H1 (cell line): ENCODE measurements at regions not wholly inside any gene's neighbourhood (a gene's known extent, or its start where the extent isn't known, plus 50 kb on each side); places are given as distances from the start of the nearest gene placed in this dataset.
A peak's percentile ranks its signal among the peaks of the same experiment; 100 is the strongest.

Source experiments
- CTCF ChIA-PET: fragments of 300-600 bp; sonication (Branson Sonifier 250); formaldehyde crosslinking; loops from one replicate; lab custom pipeline; 2021; ENCODE audit not compliant: partially characterized antibody; lab: Charles Lee
- POLR2A ChIA-PET: fragments of 300-600 bp; sonication (Branson Sonifier 250); formaldehyde crosslinking; loops from one replicate; lab custom pipeline; 2021; ENCODE audit warnings: inconsistent platforms; ENCODE audit not compliant: partially characterized antibody; lab: Charles Lee
- DNase-seq, 2 experiments: peaks; one replicate each; pipeline versions ENCODE4 v3.0.0 to v3.0.0-alpha.2; 2010 to 2022; ENCODE audit warnings: low spot score in 2 of 2, low read depth in 1 of 2, mixed read lengths in 1 of 2
- FAIRE-seq: peaks from 2 replicates; lab custom pipeline; 2011; peaks lifted over from hg19 to GRCh38; lab: Jason Lieb, UNC
- H2AFZ ChIP-seq: 2 replicates; pipeline ENCODE4 v1.8.1; 2012; ENCODE audit warnings: low read length, inconsistent platforms
- H2AK5ac ChIP-seq: 2 replicates; pipeline ENCODE4 v1.6.1; 2013; ENCODE audit warnings: low read depth, low read length
- H2BK120ac ChIP-seq: replicated peaks from 2 replicates; pipeline ENCODE3; 2013; ENCODE audit warnings: low read depth, low read length, inconsistent platforms
- H2BK12ac ChIP-seq: 2 replicates; pipeline ENCODE4 v1.6.1; 2013; ENCODE audit warnings: low read depth, low read length
- H2BK15ac ChIP-seq: 2 replicates; pipeline ENCODE4 v1.6.1; 2013; ENCODE audit warnings: low read length
- H2BK20ac ChIP-seq: 2 replicates; pipeline ENCODE4 v1.6.1; 2013; ENCODE audit warnings: low read length
- H2BK5ac ChIP-seq: 2 replicates; pipeline ENCODE4 v1.6.1; 2013; ENCODE audit warnings: low read depth, low read length
- H3K14ac ChIP-seq: 2 replicates; pipeline ENCODE4 v1.6.1; 2013; ENCODE audit warnings: inconsistent platforms; ENCODE audit not compliant: insufficient read length
- H3K18ac ChIP-seq: 2 replicates; pipeline ENCODE4 v1.6.1; 2013; ENCODE audit warnings: low read length; ENCODE audit errors: extremely low read depth
- H3K23ac ChIP-seq: 2 replicates; pipeline ENCODE4 v1.6.1; 2013; ENCODE audit warnings: inconsistent platforms; ENCODE audit not compliant: insufficient read length
- H3K23me2 ChIP-seq: 2 replicates; pipeline ENCODE4 v1.6.1; 2013; ENCODE audit warnings: low read depth, low read length
- H3K27ac ChIP-seq: 2 replicates; pipeline ENCODE4 v1.6.1; 2011; ENCODE audit warnings: low read depth, low read length, inconsistent platforms
- H3K27me3 ChIP-seq, 4 experiments: replicated peaks in 1 of 4; 1 replicate in 1 of 4; 2 replicates in 3 of 4; pipeline versions ENCODE4 v1.6.1 to v1.8.1; 2011 to 2013; ENCODE audit warnings: low read length in 3 of 4, mild to moderate bottlenecking in 3 of 4, inconsistent platforms in 2 of 4, mixed read lengths in 2 of 4, moderate library complexity in 1 of 4; ENCODE audit not compliant: control insufficient read depth in 3 of 4, insufficient read depth in 3 of 4; ENCODE audit errors: extremely low read depth in 1 of 4
- H3K36me3 ChIP-seq, 4 experiments: 2 replicates each; pipeline versions ENCODE4 v1.6.1 to v1.8.1; 2011 to 2013; ENCODE audit warnings: mild to moderate bottlenecking in 4 of 4, low read length in 3 of 4, moderate library complexity in 2 of 4, control low read depth in 1 of 4, inconsistent platforms in 1 of 4; ENCODE audit not compliant: insufficient read depth in 4 of 4, control insufficient read depth in 2 of 4
- H3K4ac ChIP-seq: replicated peaks from 2 replicates; pipeline ENCODE3; 2013; ENCODE audit warnings: low read length, low read depth, mixed read lengths, inconsistent platforms; ENCODE audit not compliant: insufficient read length
- H3K4me1 ChIP-seq, 4 experiments: replicated peaks in 1 of 4; 1 replicate in 1 of 4; 2 replicates in 3 of 4; pipeline versions ENCODE4 v1.6.1 to v1.8.1; 2011 to 2013; ENCODE audit warnings: low read length in 3 of 4, inconsistent platforms in 2 of 4, mixed read lengths in 1 of 4; ENCODE audit not compliant: insufficient read depth in 4 of 4, control insufficient read depth in 3 of 4
- H3K4me2 ChIP-seq, 2 experiments: 2 replicates each; pipeline versions ENCODE4 v1.6.1 to v1.8.1; 2011 to 2013; ENCODE audit warnings: low read depth in 2 of 2, low read length in 2 of 2, control low read depth in 1 of 2, inconsistent platforms in 1 of 2, mild to moderate bottlenecking in 1 of 2; ENCODE audit not compliant: insufficient read depth in 1 of 2
- H3K4me3 ChIP-seq, 4 experiments: fragments of 200-600, 300-600 bp in 1 of 4; sonication (generic), shearing (Covaris generic), sonication (Bioruptor Twin) in 1 of 4; 2 replicates each; pipeline versions ENCODE4 v1.5.1 to v1.8.1; 2011 to 2016; ENCODE audit warnings: low read length in 4 of 4, low read depth in 3 of 4, control low read depth in 2 of 4, inconsistent platforms in 2 of 4, mild to moderate bottlenecking in 2 of 4, mixed read lengths in 1 of 4, moderate library complexity in 1 of 4; ENCODE audit not compliant: insufficient read depth in 2 of 4; ENCODE audit errors: extremely low read depth in 1 of 4
- H3K56ac ChIP-seq: replicated peaks from 2 replicates; pipeline ENCODE3; 2013; ENCODE audit warnings: low read depth, mild to moderate bottlenecking, mixed read lengths, low read length, inconsistent platforms; ENCODE audit not compliant: insufficient read length
- H3K79me1 ChIP-seq: 2 replicates; pipeline ENCODE4 v1.6.1; 2013; ENCODE audit warnings: low read depth, low read length, control low read depth
- H3K79me2 ChIP-seq, 2 experiments: 2 replicates each; pipeline versions ENCODE4 v1.6.1 to v1.8.1; 2012 to 2013; ENCODE audit warnings: low read length in 2 of 2, mild to moderate bottlenecking in 2 of 2, inconsistent platforms in 1 of 2; ENCODE audit not compliant: insufficient read depth in 2 of 2, control insufficient read depth in 1 of 2
- H3K9ac ChIP-seq, 4 experiments: replicated peaks in 1 of 4; 1 replicate in 1 of 4; 2 replicates in 3 of 4; pipeline versions ENCODE4 v1.6.1 to v1.8.1; 2011 to 2013; ENCODE audit warnings: low read depth in 3 of 4, low read length in 3 of 4, control low read depth in 2 of 4, mild to moderate bottlenecking in 2 of 4, moderate library complexity in 2 of 4, inconsistent platforms in 1 of 4; ENCODE audit errors: extremely low read depth in 1 of 4
- H3K9me3 ChIP-seq, 2 experiments: 2 replicates each; pipeline versions ENCODE4 v1.6.1 to v1.8.1; 2012 to 2013; ENCODE audit warnings: mild to moderate bottlenecking in 2 of 2, moderate library complexity in 2 of 2, control low read depth in 1 of 2, inconsistent platforms in 1 of 2, low read depth in 1 of 2, low read length in 1 of 2, mixed read lengths in 1 of 2; ENCODE audit not compliant: insufficient read depth in 2 of 2
- H4K20me1 ChIP-seq, 2 experiments: replicated peaks in 1 of 2; 2 replicates each; pipeline versions ENCODE3 to v1.8.1; 2011 to 2013; ENCODE audit warnings: inconsistent platforms in 2 of 2, low read length in 2 of 2, mild to moderate bottlenecking in 1 of 2; ENCODE audit not compliant: insufficient read depth in 2 of 2, control insufficient read depth in 1 of 2
- H4K5ac ChIP-seq: 2 replicates; pipeline ENCODE4 v1.6.1; 2013; ENCODE audit warnings: low read length, low read depth, mixed read lengths, inconsistent platforms; ENCODE audit not compliant: insufficient read length
- H4K8ac ChIP-seq: 2 replicates; pipeline ENCODE4 v1.8.0; 2013; ENCODE audit warnings: mild to moderate bottlenecking, moderate library complexity, low read length, inconsistent platforms; ENCODE audit not compliant: insufficient read depth; ENCODE audit errors: extremely low read depth
- H4K91ac ChIP-seq: replicated peaks from 2 replicates; pipeline ENCODE3; 2013; ENCODE audit warnings: low read length, mixed read lengths, inconsistent platforms; ENCODE audit not compliant: insufficient read length
- BRCA1 ChIP-seq: IDR thresholded peaks from 2 replicates; pipeline ENCODE4 v1.6.1; 2012; ENCODE audit warnings: low read depth, low read length, improper control_type of control experiment
- CHD1 ChIP-seq: IDR thresholded peaks from 2 replicates; pipeline ENCODE4 v1.6.1; 2012; ENCODE audit warnings: low read depth, low read length, improper control_type of control experiment
- KDM1A ChIP-seq: fragments of 200-600, 300-600 bp; sonication (generic); IDR thresholded peaks from 2 replicates; pipeline ENCODE4 v1.7.1; 2016; ENCODE audit warnings: mild to moderate bottlenecking, low read length, borderline replicate concordance
- WGBS, 2 experiments: shearing (Covaris generic) in 1 of 2; methylation state at CpG; one replicate each; pipeline versions ENCODE4 v1.1.6 to v1.1.7; 2013 to 2015; ENCODE audit warnings: low lambda C conversion rate in 2 of 2, mixed read lengths in 2 of 2, inconsistent platforms in 1 of 2, low coverage in 1 of 2, missing lambda C conversion rate in 1 of 2; ENCODE audit not compliant: insufficient replicate concordance in 2 of 2, insufficient coverage in 1 of 2, insufficient read length in 1 of 2; ENCODE audit errors: extremely low coverage in 1 of 2, missing lambda C conversion rate in 1 of 2; 5-methylcytosine and 5-hydroxymethylcytosine counted together

DNA sequence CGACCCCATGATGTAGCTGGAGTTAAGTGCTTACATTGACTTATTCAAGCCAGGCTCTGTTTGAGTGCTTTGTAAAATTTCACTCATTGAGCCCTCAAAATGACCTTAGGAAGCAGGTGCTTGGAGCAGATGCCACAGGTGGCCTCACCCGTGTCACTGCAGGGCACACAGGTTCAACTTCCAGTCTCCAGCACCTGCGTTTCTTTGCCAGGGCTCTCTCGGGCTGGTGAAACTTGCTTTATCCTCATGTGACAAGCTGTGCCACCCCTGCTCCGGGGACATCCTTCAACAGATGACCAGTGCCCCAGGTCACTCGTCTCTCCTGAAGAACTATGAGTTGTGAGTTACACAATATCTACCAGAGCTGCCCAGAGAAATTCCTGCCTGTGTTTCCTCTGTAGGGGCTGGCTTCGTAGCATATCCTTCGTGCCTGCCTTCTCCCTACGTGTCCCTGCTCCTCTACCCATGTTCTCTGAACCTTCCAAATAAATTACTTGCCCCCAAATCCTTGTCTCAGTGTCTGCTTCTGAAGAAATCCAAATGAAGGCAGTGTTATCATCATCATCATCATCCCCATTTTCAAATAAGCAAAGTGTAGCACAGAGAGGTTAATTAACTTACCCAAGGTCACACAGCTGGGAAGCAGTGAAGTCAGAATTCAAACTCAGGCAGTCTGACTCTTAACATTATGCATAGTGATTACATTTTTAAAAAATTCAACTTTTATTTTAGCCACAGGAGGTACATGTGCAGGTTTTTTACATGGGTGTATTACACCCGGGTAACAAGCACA lies 352.5 kb downstream of the NPIPA8 start:
- H2AFZ ChIP-seq: no peak overlapping the region
- no peak overlapping the region for H2BK12ac ChIP-seq
- no peaks in the 10 kb centered on the region for H4K20me1 ChIP-seq
- TF ChIP-seq BRCA1: no peak
- no peak for TF ChIP-seq CHD1
- peak; percentile 86; the same call in 1 of the 2 replicates for TF ChIP-seq KDM1A
- H3K23ac ChIP-seq: no peak overlapping the region
- no peak overlapping the region for H2BK5ac ChIP-seq
- H3K4me3 ChIP-seq: no peak overlapping the region
- no peak overlapping the region for H4K5ac ChIP-seq
- no peak overlapping the region for H3K14ac ChIP-seq
- no peak overlapping the region for H2AK5ac ChIP-seq
- no peak overlapping the region for H2BK20ac ChIP-seq
- H3K4me2 ChIP-seq: no peak overlapping the region
- H3K9ac ChIP-seq: no peak overlapping the region
- DNase-seq: no peak
- no peak overlapping the region for H3K4ac ChIP-seq
- no peak overlapping the region for H3K56ac ChIP-seq
- FAIRE-seq: no peak
- no peaks in the 10 kb centered on the region for H3K79me1 ChIP-seq
- ChIA-PET CTCF (interaction anchor here (0.6 to 3.8 kb wide), 2 partner anchors 8 to 12 kb away, joined by 3 to 12 read pairs; no protein-coding TSS in a partner anchor), POLR2A (interaction anchor here (1.4 kb wide), 1 partner anchor 13 kb away, joined by 4 read pairs; no protein-coding TSS in a partner anchor)
- no peaks in the 10 kb centered on the region; the same call in 1 of the 2 replicates for H3K23me2 ChIP-seq
- no peak overlapping the region for H4K91ac ChIP-seq
- H4K8ac ChIP-seq: no peak overlapping the region
- no peak overlapping the region for H2BK120ac ChIP-seq
- H3K18ac ChIP-seq: no peak overlapping the region
- WGBS, 2 experiments: 89% methylated on average over 10 of the region's 10 CpGs; no CpG with 5 or more reads in 1 of the 2 experiments
- H3K9me3 ChIP-seq: no peaks in the 10 kb centered on the region
- H3K4me1 ChIP-seq: no peaks in the 10 kb centered on the region
- H2BK15ac ChIP-seq: no peak overlapping the region
- no peaks in the 10 kb centered on the region for H3K36me3 ChIP-seq
- H3K27me3 ChIP-seq: no peaks in the 10 kb centered on the region
- no peaks in the 10 kb centered on the region for H3K79me2 ChIP-seq
- H3K27ac ChIP-seq: no peak overlapping the region
